Lower lobe of right lung (tissue), 2 donors: ENCODE measurements at regions not wholly inside any gene's neighbourhood (a gene's known extent, or its start where the extent isn't known, plus 50 kb on each side); places are given as distances from the start of the nearest gene placed in this dataset.

Experiments used
- ATAC-seq, 2 donors: fragments of 200-7000 bp; cut with Tn5 transposase; one replicate each; pipeline ENCODE4 v1.9.1; 2020 to 2022; ENCODE audit warnings: mild to moderate bottlenecking in 2 of 2, moderate library complexity in 2 of 2
- DNase-seq: peaks from one replicate; pipeline ENCODE4 v3.0.0-alpha.2; 2020
- H3K27ac ChIP-seq: fragments of 200-600 bp; one replicate; pipeline ENCODE4 v1.8.0; 2022
- H3K27me3 ChIP-seq: fragments of 200-600 bp; one replicate; pipeline ENCODE4 v1.8.0; 2022; ENCODE audit warnings: low read depth
- H3K36me3 ChIP-seq: fragments of 200-600 bp; one replicate; pipeline ENCODE4 v1.8.0; 2022; ENCODE audit warnings: mild to moderate bottlenecking
- H3K4me1 ChIP-seq: fragments of 200-600 bp; one replicate; pipeline ENCODE4 v1.8.0; 2022
- H3K4me3 ChIP-seq: fragments of 200-600 bp; one replicate; pipeline ENCODE4 v1.8.0; 2022; ENCODE audit warnings: mild to moderate bottlenecking
- H3K9me3 ChIP-seq: fragments of 200-600 bp; one replicate; pipeline ENCODE4 v1.8.0; 2022
- intact Hi-C: fragments of 100-400 bp; cut with DNase I; formaldehyde crosslinking; loops from one replicate; pipeline ENCODE4 v1.11.0; 2022
- TF ChIP-seq, protein P1 (sequence below): fragments of 200-600 bp; IDR thresholded peaks from one replicate; pipeline ENCODE4 v1.8.0; 2022; ENCODE audit warnings: antibody characterized with exemption, mild to moderate bottlenecking
- donor health status: DM: no; HTN: yes; CAD: no; lungs with severe emphysema.

DNA sequence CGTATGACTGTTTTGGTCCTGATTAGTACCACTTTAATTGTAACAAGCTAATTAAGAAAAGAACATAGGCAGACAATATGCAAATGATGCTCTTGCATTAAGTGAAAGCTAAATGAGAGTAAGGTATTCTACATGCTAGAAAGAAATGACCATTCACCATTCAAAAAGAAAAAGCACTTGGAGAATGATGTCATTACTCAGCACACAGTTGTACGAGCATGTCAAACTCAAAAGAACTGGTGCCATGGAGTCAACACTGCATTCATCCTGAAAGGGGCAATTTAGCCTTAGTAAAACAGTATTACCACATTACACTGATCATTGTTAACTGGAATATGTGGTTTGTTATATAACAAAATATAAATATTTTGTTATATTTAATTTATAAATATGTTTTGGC lies 136.2 kb upstream of the CTTNBP2 start:
- ATAC-seq: no peak
- H3K4me1 ChIP-seq: no peaks in the 10 kb centered on the region
- H3K4me3 ChIP-seq: no peak overlapping the region
- H3K27me3 ChIP-seq: no peaks in the 10 kb centered on the region
- H3K27ac ChIP-seq: no peak overlapping the region
- H3K9me3 ChIP-seq: peaks cover 3% of the 10 kb centered on the region
- TF ChIP-seq, protein P1, sequence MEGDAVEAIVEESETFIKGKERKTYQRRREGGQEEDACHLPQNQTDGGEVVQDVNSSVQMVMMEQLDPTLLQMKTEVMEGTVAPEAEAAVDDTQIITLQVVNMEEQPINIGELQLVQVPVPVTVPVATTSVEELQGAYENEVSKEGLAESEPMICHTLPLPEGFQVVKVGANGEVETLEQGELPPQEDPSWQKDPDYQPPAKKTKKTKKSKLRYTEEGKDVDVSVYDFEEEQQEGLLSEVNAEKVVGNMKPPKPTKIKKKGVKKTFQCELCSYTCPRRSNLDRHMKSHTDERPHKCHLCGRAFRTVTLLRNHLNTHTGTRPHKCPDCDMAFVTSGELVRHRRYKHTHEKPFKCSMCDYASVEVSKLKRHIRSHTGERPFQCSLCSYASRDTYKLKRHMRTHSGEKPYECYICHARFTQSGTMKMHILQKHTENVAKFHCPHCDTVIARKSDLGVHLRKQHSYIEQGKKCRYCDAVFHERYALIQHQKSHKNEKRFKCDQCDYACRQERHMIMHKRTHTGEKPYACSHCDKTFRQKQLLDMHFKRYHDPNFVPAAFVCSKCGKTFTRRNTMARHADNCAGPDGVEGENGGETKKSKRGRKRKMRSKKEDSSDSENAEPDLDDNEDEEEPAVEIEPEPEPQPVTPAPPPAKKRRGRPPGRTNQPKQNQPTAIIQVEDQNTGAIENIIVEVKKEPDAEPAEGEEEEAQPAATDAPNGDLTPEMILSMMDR: no peak
- no peak for DNase-seq
- no peaks in the 10 kb centered on the region for H3K36me3 ChIP-seq
- intact Hi-C loops: no loop called here

DNA sequence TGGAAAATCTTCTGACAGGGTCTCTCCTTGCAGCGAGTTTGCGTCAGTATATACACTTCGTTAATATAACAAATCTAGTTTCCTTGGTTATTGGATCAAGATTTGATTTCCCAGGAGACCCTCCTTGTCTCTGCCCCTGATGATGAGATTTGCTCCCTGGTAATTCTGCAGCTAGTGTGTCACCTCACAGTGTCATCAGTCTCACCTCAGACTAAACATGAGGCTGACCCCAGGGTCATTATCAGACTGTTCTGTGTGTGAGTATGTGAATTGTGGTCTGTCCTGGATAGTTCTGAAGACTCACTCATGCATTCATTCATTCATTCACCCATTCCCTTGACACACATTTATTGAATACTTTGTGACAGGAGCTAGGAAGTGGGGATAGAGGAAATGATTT lies 138.4 kb upstream of the CTTNBP2 start:
- H3K36me3 ChIP-seq: no peaks in the 10 kb centered on the region
- no peak for ATAC-seq
- intact Hi-C loops: no loop called here
- no peak overlapping the region for H3K4me3 ChIP-seq
- TF ChIP-seq, protein P1: no peak
- peaks cover 3% of the 10 kb centered on the region for H3K9me3 ChIP-seq
- DNase-seq: no peak
- no peaks in the 10 kb centered on the region for H3K27me3 ChIP-seq
- no peaks in the 10 kb centered on the region for H3K4me1 ChIP-seq
- no peak overlapping the region for H3K27ac ChIP-seq

DNA sequence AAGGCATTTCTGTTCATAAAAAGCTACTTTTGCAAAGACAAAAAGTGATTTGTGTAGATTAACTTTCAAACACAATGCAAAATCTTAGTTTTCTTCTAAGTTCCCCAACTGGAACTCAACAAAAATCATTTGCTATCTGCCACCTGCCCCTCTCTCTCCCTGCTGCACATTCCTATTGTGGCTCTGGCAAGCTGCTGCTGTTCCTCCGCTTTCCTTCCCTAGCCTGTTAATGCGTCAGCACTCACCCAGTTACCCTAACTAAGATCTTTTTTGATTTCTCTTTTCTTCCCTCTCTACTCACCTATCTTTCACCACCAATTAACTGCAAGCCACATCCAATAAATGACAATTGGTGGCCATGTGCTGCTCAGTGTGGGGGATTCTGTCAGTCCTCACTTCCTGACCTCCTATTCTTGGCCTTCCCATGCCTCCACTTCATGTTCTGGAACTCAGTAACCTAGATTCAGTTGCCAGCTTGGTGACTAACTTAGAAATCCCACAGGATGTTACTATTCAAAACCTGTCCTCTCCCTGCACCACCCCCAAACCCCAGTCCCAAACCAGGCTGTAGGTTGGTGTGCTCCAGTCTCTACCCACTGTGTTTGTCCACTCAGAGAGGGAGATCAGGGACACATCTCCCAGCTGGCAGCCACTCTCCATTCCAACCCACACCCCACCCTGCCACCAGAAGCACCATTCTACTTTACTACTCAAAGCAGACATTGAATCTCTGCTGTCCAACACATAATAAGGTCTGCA lies 140.2 kb upstream of the CTTNBP2 start:
- no peaks in the 10 kb centered on the region for H3K9me3 ChIP-seq
- H3K36me3 ChIP-seq: no peaks in the 10 kb centered on the region
- TF ChIP-seq, protein P1: no peak
- no peak overlapping the region for H3K27ac ChIP-seq
- DNase-seq (no peak), ATAC-seq (no peak)
- H3K4me1 ChIP-seq: no peaks in the 10 kb centered on the region
- H3K27me3 ChIP-seq: no peaks in the 10 kb centered on the region
- no peak overlapping the region for H3K4me3 ChIP-seq
- intact Hi-C loops: no loop called here

DNA sequence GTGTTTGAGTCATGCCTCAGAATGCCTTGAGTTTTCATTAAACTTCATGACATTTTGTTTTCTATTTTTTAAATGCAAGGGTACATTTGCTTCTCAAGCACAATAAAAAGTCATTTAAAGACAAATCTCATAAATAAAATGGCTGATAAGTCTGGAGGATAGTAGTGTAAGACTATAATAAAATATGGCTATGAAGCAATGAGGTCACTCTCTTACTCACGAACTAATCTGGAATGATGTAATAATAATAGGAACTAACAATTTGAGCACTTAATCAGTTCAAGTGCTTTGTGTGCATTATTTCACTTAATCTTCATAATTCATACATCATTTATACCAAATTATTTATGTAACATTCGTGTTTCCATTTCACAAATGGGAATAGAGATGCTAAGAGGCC lies 149.3 kb upstream of the CTTNBP2 start:
- DNase-seq (no peak), ATAC-seq (no peak)
- Histone ChIP-seq H3K27ac (no peak overlapping the region), H3K27me3 (no peaks in the 10 kb centered on the region), H3K4me3 (no peak overlapping the region), H3K36me3 (no peaks in the 10 kb centered on the region), H3K9me3 (no peaks in the 10 kb centered on the region), H3K4me1 (no peaks in the 10 kb centered on the region)
- TF ChIP-seq, protein P1: no peak
- intact Hi-C loops: no loop called here

DNA sequence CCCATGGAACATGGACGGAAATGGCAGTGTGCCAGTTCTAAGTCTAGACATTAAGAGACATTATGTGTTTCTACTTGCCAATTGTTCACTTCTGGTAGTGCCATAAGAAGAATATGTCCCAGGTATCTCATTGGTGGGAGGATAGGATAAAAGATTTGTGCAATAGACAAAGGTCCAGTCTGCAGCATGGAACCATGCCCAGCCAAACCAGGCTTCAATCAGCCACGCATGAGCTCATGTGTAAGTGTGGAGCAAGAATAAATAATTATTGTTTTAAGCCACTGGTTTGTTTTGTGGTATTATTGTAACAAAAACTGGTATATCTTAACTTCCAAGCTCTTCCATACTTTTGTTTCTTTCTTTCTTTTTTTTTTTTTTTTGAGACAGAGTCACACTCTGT lies 153.6 kb upstream of the CTTNBP2 start:
- DNase-seq (no peak), ATAC-seq (no peak)
- no peaks in the 10 kb centered on the region for H3K9me3 ChIP-seq
- intact Hi-C loops: no loop called here
- TF ChIP-seq, protein P1: no peak
- H3K4me3 ChIP-seq: no peak overlapping the region
- H3K4me1 ChIP-seq: no peaks in the 10 kb centered on the region
- H3K27me3 ChIP-seq: no peaks in the 10 kb centered on the region
- no peak overlapping the region for H3K27ac ChIP-seq
- no peaks in the 10 kb centered on the region for H3K36me3 ChIP-seq
